ENCODE measurements at regions not wholly inside any gene's neighbourhood (a gene's known extent, or its start where the extent isn't known, plus 50 kb on each side); places are given as distances from the start of the nearest gene placed in this dataset.

GRCh38 chr5:72046106-72046505, 61.2 kb upstream of the MAP1B start:
- Histone ChIP-seq H3K4me1 (ENCODE audit: control insufficient read depth, insufficient read depth, low read length) (no peaks in the 10 kb centered on the region), H3K9ac (ENCODE audit: low read length) (no peak overlapping the region), H3K9me3 (ENCODE audit: control insufficient read depth, low read length) (no peaks in the 10 kb centered on the region)

GRCh38 chr5:72055636-72056035, 51.6 kb upstream of the MAP1B start:
- Histone ChIP-seq H3K9ac (ENCODE audit: low read length) (no peak overlapping the region), H3K27me3 (ENCODE audit: control insufficient read depth, insufficient read depth, low read length) (peaks cover 6% of the 10 kb centered on the region)

More at GRCh38 chr5:72046106-72046505, 61.2 kb upstream of the MAP1B start:
- Histone ChIP-seq H3K4me3 (ENCODE audit: low read length) (no peak overlapping the region), H3K27me3 (ENCODE audit: control insufficient read depth, insufficient read depth, low read length) (no peaks in the 10 kb centered on the region), H3K36me3 (ENCODE audit: control insufficient read depth, insufficient read depth, low read length) (no peaks in the 10 kb centered on the region)

More at GRCh38 chr5:72055636-72056035, 51.6 kb upstream of the MAP1B start:
- no peak overlapping the region for H3K4me3 ChIP-seq (ENCODE audit: low read length)
- no peaks in the 10 kb centered on the region for H3K9me3 ChIP-seq (ENCODE audit: control insufficient read depth, low read length)
- no peaks in the 10 kb centered on the region for H3K4me1 ChIP-seq (ENCODE audit: control insufficient read depth, insufficient read depth, low read length)
- H3K36me3 ChIP-seq (ENCODE audit: control insufficient read depth, insufficient read depth, low read length) = no peaks in the 10 kb centered on the region

Measured in mucosa of stomach (tissue), 1 donor.